RWPE2 (cell line): ENCODE measurements at regions not wholly inside any gene's neighbourhood (a gene's known extent, or its start where the extent isn't known, plus 50 kb on each side); places are given as distances from the start of the nearest gene placed in this dataset.
"Not testable (repeated sequence)": the region's sequence is repeated elsewhere in the genome, so short reads cannot be mapped to it uniquely, and the experiment has no call there.

Source experiments
- ATAC-seq: fragments of 200-7000 bp; cut with Tn5 transposase; 3 replicates; pipeline ENCODE4 v1.9.1; 2021; ENCODE audit warnings: low read depth
- DNase-seq: peaks from one replicate; pipeline ENCODE4 v3.0.0-alpha.2; 2020; ENCODE audit warnings: low spot score
- H3K27ac ChIP-seq: fragments of 450-650 bp; 2 replicates; pipeline ENCODE4 v1.5.1; 2017; ENCODE audit warnings: mild to moderate bottlenecking; ENCODE audit not compliant: poor library complexity, severe bottlenecking
- H3K27me3 ChIP-seq: fragments of 250-450 bp; sonication (Bioruptor Pico); 2 replicates; pipeline ENCODE4 v1.5.1; 2021; ENCODE audit warnings: mild to moderate bottlenecking, moderate library complexity; ENCODE audit not compliant: insufficient read depth, poor library complexity, severe bottlenecking
- H3K36me3 ChIP-seq: fragments of 250-450 bp; sonication (Bioruptor Pico); 2 replicates; pipeline ENCODE4 v1.5.1; 2020; ENCODE audit warnings: low read depth, mild to moderate bottlenecking, moderate library complexity
- H3K4me1 ChIP-seq: fragments of 250-450 bp; sonication (Bioruptor Pico); 2 replicates; pipeline ENCODE4 v1.5.1; 2021; ENCODE audit warnings: mild to moderate bottlenecking, moderate library complexity; ENCODE audit not compliant: insufficient read depth, poor library complexity, severe bottlenecking
- H3K4me3 ChIP-seq: fragments of 250-450 bp; sonication (Bioruptor Pico); 2 replicates; pipeline ENCODE4 v1.5.1; 2021; ENCODE audit warnings: mild to moderate bottlenecking, moderate library complexity; ENCODE audit not compliant: severe bottlenecking
- H3K9me3 ChIP-seq: fragments of 250-450 bp; sonication (Bioruptor Pico); 2 replicates; pipeline ENCODE4 v1.5.1; 2021; ENCODE audit warnings: mild to moderate bottlenecking, moderate library complexity; ENCODE audit not compliant: severe bottlenecking
- TF ChIP-seq, protein P1 (sequence below): fragments of 450-650 bp; IDR thresholded peaks from one replicate; pipeline ENCODE4 v1.5.1; 2017; ENCODE audit warnings: mild to moderate bottlenecking, moderate library complexity; ENCODE audit not compliant: poor library complexity, severe bottlenecking

DNA sequence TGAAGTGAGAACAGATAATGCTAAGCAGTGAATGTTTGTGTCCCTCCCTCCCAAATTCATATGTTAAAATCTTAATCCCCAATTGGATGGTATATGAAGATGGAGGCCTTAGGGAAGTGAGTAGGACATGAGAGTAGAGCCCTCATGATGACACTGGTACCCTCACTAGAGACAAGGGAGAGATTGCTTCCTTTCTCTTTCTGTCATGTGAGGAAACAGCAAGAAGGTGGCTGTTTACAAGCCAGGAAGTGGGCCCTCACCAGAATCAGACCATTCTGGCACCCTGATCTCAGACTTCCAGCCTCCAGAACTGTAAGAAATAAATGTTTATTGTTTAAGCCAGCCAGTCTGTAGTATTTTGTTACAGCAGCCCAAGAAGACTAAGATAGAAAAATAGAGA, 209.5 kb downstream of the SATB1 start:
- TF ChIP-seq, protein P1, sequence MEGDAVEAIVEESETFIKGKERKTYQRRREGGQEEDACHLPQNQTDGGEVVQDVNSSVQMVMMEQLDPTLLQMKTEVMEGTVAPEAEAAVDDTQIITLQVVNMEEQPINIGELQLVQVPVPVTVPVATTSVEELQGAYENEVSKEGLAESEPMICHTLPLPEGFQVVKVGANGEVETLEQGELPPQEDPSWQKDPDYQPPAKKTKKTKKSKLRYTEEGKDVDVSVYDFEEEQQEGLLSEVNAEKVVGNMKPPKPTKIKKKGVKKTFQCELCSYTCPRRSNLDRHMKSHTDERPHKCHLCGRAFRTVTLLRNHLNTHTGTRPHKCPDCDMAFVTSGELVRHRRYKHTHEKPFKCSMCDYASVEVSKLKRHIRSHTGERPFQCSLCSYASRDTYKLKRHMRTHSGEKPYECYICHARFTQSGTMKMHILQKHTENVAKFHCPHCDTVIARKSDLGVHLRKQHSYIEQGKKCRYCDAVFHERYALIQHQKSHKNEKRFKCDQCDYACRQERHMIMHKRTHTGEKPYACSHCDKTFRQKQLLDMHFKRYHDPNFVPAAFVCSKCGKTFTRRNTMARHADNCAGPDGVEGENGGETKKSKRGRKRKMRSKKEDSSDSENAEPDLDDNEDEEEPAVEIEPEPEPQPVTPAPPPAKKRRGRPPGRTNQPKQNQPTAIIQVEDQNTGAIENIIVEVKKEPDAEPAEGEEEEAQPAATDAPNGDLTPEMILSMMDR: no peak
- H3K27me3 ChIP-seq: no peaks in the 10 kb centered on the region
- no peak overlapping the region for H3K4me3 ChIP-seq
- ATAC-seq (no peak), DNase-seq (no peak)
- no peaks in the 10 kb centered on the region for H3K36me3 ChIP-seq
- no peak overlapping the region for H3K27ac ChIP-seq
- H3K9me3 ChIP-seq: no peaks in the 10 kb centered on the region
- no peaks in the 10 kb centered on the region for H3K4me1 ChIP-seq

DNA sequence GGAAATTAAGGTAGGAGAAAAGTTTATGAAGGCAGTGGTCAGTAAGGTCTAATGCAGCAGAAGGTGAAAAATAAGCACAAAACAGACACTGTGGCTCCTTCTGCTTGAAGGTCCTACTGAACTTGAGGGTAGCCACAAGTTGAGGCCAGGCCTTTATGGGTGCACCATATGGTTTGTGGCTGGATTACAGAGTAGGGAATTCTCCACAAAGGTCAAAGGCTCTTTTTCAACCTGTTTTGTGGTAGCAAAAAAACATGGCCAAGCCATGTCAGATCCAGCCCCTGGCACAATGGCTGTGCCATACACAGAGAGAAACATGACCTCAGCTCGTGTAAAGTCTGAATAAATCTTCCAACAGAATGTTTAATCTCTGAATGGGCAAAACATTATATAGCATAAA, 214.0 kb downstream of the SATB1 start:
- TF ChIP-seq, protein P1: no peak
- no peaks in the 10 kb centered on the region for H3K4me1 ChIP-seq
- no peaks in the 10 kb centered on the region for H3K36me3 ChIP-seq
- DNase-seq (no peak), ATAC-seq (no peak)
- no peak overlapping the region for H3K4me3 ChIP-seq
- H3K27me3 ChIP-seq: no peaks in the 10 kb centered on the region
- no peaks in the 10 kb centered on the region for H3K9me3 ChIP-seq
- no peak overlapping the region for H3K27ac ChIP-seq

- H3K9me3 ChIP-seq: no peaks in the 10 kb centered on the region
- no peaks in the 10 kb centered on the region for H3K27me3 ChIP-seq
- TF ChIP-seq, protein P1: no peak
- H3K27ac ChIP-seq: no peak overlapping the region
- H3K4me1 ChIP-seq: no peaks in the 10 kb centered on the region
- no peak for DNase-seq
- no peak for ATAC-seq
- no peak overlapping the region for H3K4me3 ChIP-seq
- H3K36me3 ChIP-seq: no peaks in the 10 kb centered on the region
These were observed 216.3 kb downstream of the SATB1 start for GRCh38 chr3:18208856-18209255.

DNA sequence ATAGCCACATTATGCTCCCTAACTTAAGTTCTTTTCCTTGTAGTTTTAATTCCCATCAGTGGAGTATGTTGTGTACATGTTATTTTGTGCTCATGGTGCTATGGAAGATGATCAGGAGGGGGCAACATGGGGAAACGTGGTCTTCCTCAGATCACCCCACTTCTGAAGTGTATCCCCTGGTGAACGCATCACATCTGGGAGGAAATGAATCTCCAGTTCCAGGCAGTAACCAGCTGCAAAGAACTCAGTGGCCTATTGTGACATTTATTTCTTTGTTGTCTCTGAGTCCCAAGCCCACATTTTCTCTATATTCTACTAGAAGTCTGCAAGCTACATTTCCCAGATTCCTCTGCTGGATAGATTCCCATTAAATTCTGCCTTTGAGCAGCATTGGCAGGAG, 217.0 kb downstream of the SATB1 start:
- no peak overlapping the region for H3K27ac ChIP-seq
- DNase-seq: no peak
- ATAC-seq: no peak
- H3K4me3 ChIP-seq: no peak overlapping the region
- TF ChIP-seq, protein P1: no peak
- H3K36me3 ChIP-seq: no peaks in the 10 kb centered on the region
- no peaks in the 10 kb centered on the region for H3K4me1 ChIP-seq
- no peaks in the 10 kb centered on the region for H3K27me3 ChIP-seq
- H3K9me3 ChIP-seq: no peaks in the 10 kb centered on the region

DNA sequence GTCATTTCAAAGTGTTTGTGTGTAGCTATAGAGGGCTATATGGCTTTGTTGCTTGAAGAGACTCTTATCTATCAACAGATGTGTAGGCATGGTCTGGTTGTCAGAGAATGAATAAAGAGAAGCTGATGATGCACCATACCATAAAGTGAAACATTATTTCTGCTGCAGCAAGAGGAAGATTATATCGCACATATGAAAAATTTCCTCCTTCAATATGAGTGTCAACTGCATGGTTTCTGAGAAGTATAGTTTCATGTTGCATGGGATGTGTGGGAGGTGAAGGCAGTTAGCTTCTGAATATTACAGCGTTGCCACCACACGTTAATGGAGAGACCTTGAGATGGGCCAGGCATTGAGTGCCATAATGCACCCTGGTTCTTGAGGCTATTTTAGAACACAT, 217.9 kb downstream of the SATB1 start:
- H3K9me3 ChIP-seq: no peaks in the 10 kb centered on the region
- no peak overlapping the region for H3K4me3 ChIP-seq
- ATAC-seq (no peak), DNase-seq (no peak)
- no peaks in the 10 kb centered on the region for H3K27me3 ChIP-seq
- no peaks in the 10 kb centered on the region for H3K4me1 ChIP-seq
- TF ChIP-seq, protein P1: no peak
- H3K27ac ChIP-seq: no peak overlapping the region
- no peaks in the 10 kb centered on the region for H3K36me3 ChIP-seq

DNA sequence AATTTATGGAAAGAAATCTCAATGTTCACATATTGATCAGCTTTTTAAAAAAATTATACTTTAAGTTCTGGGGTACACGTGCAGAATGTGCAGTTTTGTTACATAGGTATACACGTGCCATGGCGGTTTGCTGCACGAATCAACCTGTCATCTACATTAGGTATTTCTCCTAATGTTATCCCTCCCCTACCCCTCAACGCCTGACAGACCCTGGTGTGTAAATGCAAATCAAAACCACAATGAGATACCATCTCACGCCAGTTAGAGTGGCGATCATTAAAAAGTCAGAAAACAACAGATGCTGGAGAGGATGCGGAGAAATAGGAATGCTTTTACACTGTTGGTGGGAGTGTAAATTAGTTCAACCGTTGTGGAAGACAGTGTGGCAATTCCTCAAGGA, 219.4 kb downstream of the SATB1 start:
- ATAC-seq, H3K4me1 ChIP-seq, H3K9me3 ChIP-seq, H3K27me3 ChIP-seq, DNase-seq, H3K4me3 ChIP-seq, H3K27ac ChIP-seq, H3K36me3 ChIP-seq: not testable (repeated sequence)
